Right ventricle myocardium inferior (tissue), 1 donor: ENCODE measurements at regions not wholly inside any gene's neighbourhood (a gene's known extent, or its start where the extent isn't known, plus 50 kb on each side); places are given as distances from the start of the nearest gene placed in this dataset.
A peak's percentile ranks its signal among the peaks of the same experiment; 100 is the strongest.

ENCODE experiments used
- ATAC-seq: fragments of 200-7000 bp; cut with Tn5 transposase; one replicate; pipeline ENCODE4 v1.9.1; 2020; ENCODE audit warnings: mild to moderate bottlenecking, moderate library complexity
- DNase-seq: peaks from one replicate; pipeline ENCODE4 v3.0.0; 2021; ENCODE audit errors: missing footprints
- intact Hi-C: fragments of 100-400 bp; cut with DNase I; formaldehyde crosslinking; loops from one replicate; pipeline ENCODE4 v1.11.0; 2022
- donor health status: DM: no; HTN: yes; CAD: no; lungs with severe emphysema.

- intact Hi-C loops: no loop called here
- DNase-seq (no peak), ATAC-seq (peak; percentile 58)
Measured at GRCh38 chr5:167952278-167952995, 339.0 kb upstream of the WWC1 start.

- intact Hi-C loops: no loop called here
- no peak for DNase-seq
- ATAC-seq: no peak
Measured at GRCh38 chr5:167953151-167953798, 338.2 kb upstream of the WWC1 start.

GRCh38 chr5:167961731-167962130, 329.7 kb upstream of the WWC1 start:
- ATAC-seq: no peak
- no peak for DNase-seq
- intact Hi-C loops: no loop called here

- ATAC-seq: no peak
- intact Hi-C loops: no loop called here
- no peak for DNase-seq
Measured at GRCh38 chr5:167964529-167964928, 326.9 kb upstream of the WWC1 start.

GRCh38 chr5:167965710-167966109, 325.7 kb upstream of the WWC1 start:
- ATAC-seq (no peak), DNase-seq (no peak)
- intact Hi-C loops: no loop called here

GRCh38 chr5:167966979-167967378, 324.5 kb upstream of the WWC1 start:
- ATAC-seq: no peak
- intact Hi-C loops: no loop called here
- no peak for DNase-seq

- intact Hi-C loops: no loop called here
- DNase-seq (no peak), ATAC-seq (no peak)
Measured at GRCh38 chr5:167967494-167968177, 323.8 kb upstream of the WWC1 start.

- intact Hi-C loops: no loop called here
Measured at GRCh38 chr5:167968837-167969236, 322.6 kb upstream of the WWC1 start.

GRCh38 chr5:167969998-167970397, 321.4 kb upstream of the WWC1 start:
- intact Hi-C loops: no loop called here
- ATAC-seq: no peak
- DNase-seq: no peak

More at GRCh38 chr5:167968837-167969236, 322.6 kb upstream of the WWC1 start:
- ATAC-seq (no peak), DNase-seq (no peak)

- ATAC-seq (peak; percentile 54), DNase-seq (no peak)
- intact Hi-C loops: no loop called here
Measured at GRCh38 chr5:167971706-167972105, 319.7 kb upstream of the WWC1 start.

- DNase-seq (no peak), ATAC-seq (no peak)
- intact Hi-C loops: no loop called here
Measured at GRCh38 chr5:167973126-167973525, 318.3 kb upstream of the WWC1 start.

- ATAC-seq (no peak), DNase-seq (no peak)
- intact Hi-C loops: no loop called here
Measured at GRCh38 chr5:167984951-167985350, 306.5 kb upstream of the WWC1 start.

GRCh38 chr5:167985373-167985772, 306.1 kb upstream of the WWC1 start:
- no peak for ATAC-seq
- intact Hi-C loops: no loop called here

GRCh38 chr5:167987490-167988280, 303.8 kb upstream of the WWC1 start:
- DNase-seq (no peak), ATAC-seq (peak; percentile 65)
- intact Hi-C loops: no loop called here

More at GRCh38 chr5:167985373-167985772, 306.1 kb upstream of the WWC1 start:
- DNase-seq: no peak

- intact Hi-C loops: no loop called here
- no peak for ATAC-seq
- no peak for DNase-seq
Measured at GRCh38 chr5:167992868-167993267, 298.6 kb upstream of the WWC1 start.

- ATAC-seq (peak; percentile 15), DNase-seq (no peak)
- intact Hi-C loops: no loop called here
Measured at GRCh38 chr5:167993771-167994170, 297.7 kb upstream of the WWC1 start.

- DNase-seq: no peak
- intact Hi-C loops: loop anchor here (5.0 kb wide), 1 partner anchor 49 kb away; no protein-coding TSS in a partner anchor
- ATAC-seq: no peak
Measured at GRCh38 chr5:167995844-167996425, 295.5 kb upstream of the WWC1 start.

- DNase-seq (no peak), ATAC-seq (peak; percentile 86)
- intact Hi-C loops: loop anchor here (5.0 kb wide), 1 partner anchor 51 kb away; no protein-coding TSS in a partner anchor
Measured at GRCh38 chr5:167998148-167998767, 293.2 kb upstream of the WWC1 start.
